Erythroblast (primary cell): ENCODE measurements at regions not wholly inside any gene's neighbourhood (a gene's known extent, or its start where the extent isn't known, plus 50 kb on each side); places are given as distances from the start of the nearest gene placed in this dataset.

Experiments used
- GATA1 ChIP-seq: IDR thresholded peaks from 2 replicates; pipeline ENCODE4 v1.6.1; 2011; ENCODE audit warnings: low read depth, mild to moderate bottlenecking, control low read depth, low read length, moderate library complexity
- POLR2A ChIP-seq: IDR thresholded peaks from 2 replicates; pipeline ENCODE4 v1.6.1; 2011; ENCODE audit warnings: mild to moderate bottlenecking, low read length

GRCh38 chr12:77204083-77204482 is 138.7 kb upstream of the E2F7 start:
- TF ChIP-seq POLR2A (no peak), GATA1 (no peak)
